ENCODE measurements at regions not wholly inside any gene's neighbourhood (a gene's known extent, or its start where the extent isn't known, plus 50 kb on each side); places are given as distances from the start of the nearest gene placed in this dataset.

GRCh38 chr14:86790408-86791364 lies 1202.3 kb downstream of the GALC start:
- no peak overlapping the region for H4K8ac ChIP-seq (ENCODE audit: low read depth in 2 of 2, low read length in 2 of 2)
- intact Hi-C loops (cut with micrococcal nuclease): loop anchor here (10.0 kb wide), 2 partner anchors 496 to 1226 kb away; no protein-coding TSS in a partner anchor
- TF ChIP-seq MAZ (IDR thresholded peaks at IDR 0.05; ENCODE audit: borderline replicate concordance, low read depth, low read length) (no peak), CEBPB (IDR thresholded peaks at IDR 0.05; ENCODE audit: low read depth, low read length) (no peak), RAD21 (IDR thresholded peaks at IDR 0.05; ENCODE audit: low read length) (no peak), BHLHE40 (IDR thresholded peaks at IDR 0.05; ENCODE audit: low read depth, low read length) (no peak), CTCF (conservative IDR thresholded peaks at IDR 0.05; ENCODE audit: low read depth, low read length) (no peak; the same call in 1 of the 2 replicates), NFE2L2 (IDR thresholded peaks at IDR 0.05; ENCODE audit: low read depth, low read length) (no peak), MAFK (IDR thresholded peaks at IDR 0.05; ENCODE audit: low read depth, low read length) (no peak), RCOR1 (IDR thresholded peaks at IDR 0.05; ENCODE audit: insufficient replicate concordance, low read length) (no peak), CHD1 (IDR thresholded peaks at IDR 0.05; ENCODE audit: low read depth, low read length) (no peak), FOS (IDR thresholded peaks at IDR 0.05; ENCODE audit: low read depth, low read length) (no peak), RFX5 (IDR thresholded peaks at IDR 0.05; ENCODE audit: low read depth, low read length) (no peak), SMC3 (IDR thresholded peaks at IDR 0.05; ENCODE audit: low read depth, low read length) (no peak), POLR2A (IDR thresholded peaks at IDR 0.05; ENCODE audit: low read depth, low read length) (no peak), USF2 (IDR thresholded peaks at IDR 0.05; ENCODE audit: low read depth, low read length) (no peak), MXI1 (IDR thresholded peaks at IDR 0.05; ENCODE audit: borderline replicate concordance, low read depth, low read length) (no peak)

More at GRCh38 chr14:86790408-86791364, 1202.3 kb downstream of the GALC start:
- Histone ChIP-seq H3K36me3 (ENCODE audit: control insufficient read depth, insufficient read depth, low read length) (no peaks in the 10 kb centered on the region), H3K4me2 (ENCODE audit: low read depth, low read length) (no peak overlapping the region), H3K18ac (ENCODE audit: low read depth, low read length) (no peak overlapping the region), H3K27ac (ENCODE audit: insufficient read depth, low read length) (no peak overlapping the region), H2AK9ac (replicated peaks; ENCODE audit: low read depth, low read length, poor library complexity) (no peak overlapping the region), H4K5ac (ENCODE audit: low read depth, low read length) (no peak overlapping the region), H3K4me1 (ENCODE audit: control insufficient read depth, insufficient read depth, low read length) (peaks cover 3% of the 10 kb centered on the region), H3K9me3 (ENCODE audit: control insufficient read depth, insufficient read depth, low read length) (peaks cover 6% of the 10 kb centered on the region), H3K4ac (ENCODE audit: low read depth, low read length) (0 out of 2 replicates have a peak overlapping the region, but pooled peaks have one; percentile 0), H3K14ac (replicated peaks; ENCODE audit: low read depth, low read length) (no peak overlapping the region), H3K79me1 (ENCODE audit: low read depth in 1 of 2, low read length in 2 of 2) (no peaks in the 10 kb centered on the region), H4K20me1 (ENCODE audit: insufficient read depth, low read length) (no peaks in the 10 kb centered on the region), H3K27me3 (ENCODE audit: control insufficient read depth, insufficient read depth, low read length) (no peaks in the 10 kb centered on the region), H4K91ac (ENCODE audit: insufficient read depth, low read depth, low read length) (peak overlapping the region; percentile 15; the same call in 1 of the 2 replicates), H2BK15ac (ENCODE audit: low read depth, low read length) (0 out of 3 replicates have a peak overlapping the region, but pooled peaks have one; percentile 64), H3K23ac (ENCODE audit: low read depth, low read length) (no peak overlapping the region), H2AK5ac (ENCODE audit: low read depth, low read length) (no peak overlapping the region), H2AFZ (replicated peaks; ENCODE audit: low read length, poor library complexity) (no peak overlapping the region), H3K56ac (ENCODE audit: extremely low read depth, insufficient read depth, low read length) (no peak overlapping the region), H2BK5ac (ENCODE audit: low read depth, low read length, poor library complexity, severe bottlenecking) (no peak overlapping the region), H2BK120ac (ENCODE audit: low read depth, low read length) (no peak overlapping the region), H2BK20ac (ENCODE audit: low read depth, low read length) (peak overlapping the region; percentile 40), H3K4me3 (ENCODE audit: insufficient read depth, low read depth, low read length) (no peak overlapping the region), H3K9me1 (ENCODE audit: insufficient read depth, low read length) (no peaks in the 10 kb centered on the region), H3K9ac (ENCODE audit: low read depth, low read length) (no peak overlapping the region)
- ChIA-PET CTCF (no interaction called here), POLR2A (ENCODE audit: unreplicated experiment) (no interaction called here)
- ATAC-seq (ENCODE audit: low read depth) (no peak), DNase-seq (no peak)
- in situ Hi-C loops (cut with MboI; ENCODE audit: low sequenced_read_pairs) (no loop called here), dilution Hi-C loops (cut with HindIII; ENCODE audit: low sequenced_read_pairs, unreplicated experiment) (no loop called here)
- WGBS, 2 experiments (ENCODE audit: extremely low coverage in 2 of 2, insufficient read length in 1 of 2): 100% methylated on average over 1 of the region's 5 CpGs; no CpG with 5 or more reads in 1 of the 2 experiments
- no TSS peak for BruUV-seq (replicated peaks)

All from IMR-90 (cell line).